ENCODE measurements at regions not wholly inside any gene's neighbourhood (a gene's known extent, or its start where the extent isn't known, plus 50 kb on each side); places are given as distances from the start of the nearest gene placed in this dataset.

DNA sequence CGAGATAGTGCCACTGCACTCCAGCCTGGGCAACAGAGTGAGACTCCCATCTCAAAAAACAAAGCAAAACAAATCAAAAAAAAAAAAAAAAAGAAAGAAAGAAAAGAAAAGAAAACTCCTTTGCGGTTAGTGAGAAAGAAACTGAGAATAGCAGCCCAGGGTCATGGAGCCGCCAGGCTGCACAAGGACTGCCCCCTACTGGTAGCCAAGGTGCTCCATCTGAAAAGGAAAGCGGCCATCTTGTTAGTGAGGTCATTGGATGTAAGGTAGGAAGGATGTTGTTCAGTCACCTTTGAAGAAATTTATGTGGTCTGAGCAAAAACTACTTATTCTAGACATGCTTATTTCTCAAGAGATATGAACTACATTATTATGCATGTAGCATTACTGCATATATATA lies 660.6 kb upstream of the TENM3 start:
- H3K4me3 ChIP-seq (ENCODE audit: low read length) = no peak overlapping the region
- no peaks in the 10 kb centered on the region for H3K36me3 ChIP-seq (ENCODE audit: insufficient read depth, low read length)
- H3K27ac ChIP-seq (ENCODE audit: low read depth, low read length) = no peak overlapping the region
- WGBS = 86% methylated on average over 4 of the region's 4 CpGs
- no peaks in the 10 kb centered on the region for H3K4me1 ChIP-seq (ENCODE audit: insufficient read depth, low read length)
- no peaks in the 10 kb centered on the region for H3K27me3 ChIP-seq (ENCODE audit: insufficient read depth, low read length)
- no peak overlapping the region for H3K9ac ChIP-seq (ENCODE audit: low read depth, low read length)
- H3K9me3 ChIP-seq (ENCODE audit: insufficient read depth, low read depth, low read length) = no peaks in the 10 kb centered on the region

DNA sequence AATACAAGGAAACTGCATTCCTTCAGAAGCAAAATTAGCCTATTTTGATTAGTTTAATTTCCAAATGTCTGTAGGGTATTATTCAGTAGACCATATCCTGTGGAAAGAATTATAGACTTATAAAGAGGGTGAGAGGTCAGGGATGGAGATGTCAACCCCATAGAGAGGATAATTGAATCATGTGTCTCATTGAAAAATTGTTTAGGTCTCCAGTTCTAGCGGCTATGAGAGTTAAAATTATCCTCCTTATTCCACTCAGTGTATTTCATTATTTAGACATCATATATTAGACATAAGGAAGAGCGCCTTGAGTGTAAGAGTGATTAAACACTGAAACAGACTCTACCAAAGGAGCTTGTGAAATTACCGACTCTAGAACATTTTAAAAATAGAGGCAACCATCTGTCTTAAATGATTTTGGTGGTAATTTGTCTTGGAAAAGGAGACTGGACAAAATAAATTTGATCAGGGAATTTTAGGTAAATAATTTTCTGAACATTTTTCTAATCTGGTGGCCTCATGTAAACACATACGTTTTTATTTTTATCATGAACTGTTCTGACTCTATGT lies 654.4 kb upstream of the TENM3 start:
- H3K27ac ChIP-seq (ENCODE audit: low read depth, low read length) = no peak overlapping the region
- H3K4me3 ChIP-seq (ENCODE audit: low read length) = no peak overlapping the region
- no peaks in the 10 kb centered on the region for H3K27me3 ChIP-seq (ENCODE audit: insufficient read depth, low read length)
- no peaks in the 10 kb centered on the region for H3K9me3 ChIP-seq (ENCODE audit: insufficient read depth, low read depth, low read length)
- no peaks in the 10 kb centered on the region for H3K36me3 ChIP-seq (ENCODE audit: insufficient read depth, low read length)
- H3K4me1 ChIP-seq (ENCODE audit: insufficient read depth, low read length) = no peaks in the 10 kb centered on the region
- H3K9ac ChIP-seq (ENCODE audit: low read depth, low read length) = no peak overlapping the region
- 95% methylated on average over 2 of the region's 4 CpGs for WGBS

DNA sequence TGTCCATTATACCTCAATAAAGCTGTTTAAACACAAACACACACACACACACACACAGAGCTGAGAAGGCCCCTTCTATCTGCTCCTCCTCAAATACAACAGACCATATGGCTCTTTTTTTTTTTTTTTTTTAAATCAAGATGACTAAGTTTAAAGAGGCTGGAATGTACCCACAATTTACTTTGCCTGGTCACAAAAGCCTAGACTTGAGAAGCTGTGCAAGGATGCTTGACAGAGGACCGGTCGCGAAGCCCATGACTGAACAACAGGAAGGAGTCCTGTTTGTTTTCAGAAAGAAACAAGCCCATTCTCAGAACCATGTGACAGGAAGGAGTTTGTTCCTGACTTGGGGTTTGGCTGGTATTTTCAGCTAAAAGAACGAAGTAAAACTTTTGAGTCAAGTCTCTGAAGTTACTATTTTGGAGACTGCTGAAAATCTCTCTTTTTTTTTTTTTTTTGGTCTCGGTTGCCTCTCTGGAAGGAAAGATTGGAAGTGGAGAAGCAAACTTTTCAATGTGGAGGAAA lies 650.9 kb upstream of the TENM3 start:
- 92% methylated on average over 5 of the region's 5 CpGs for WGBS
- H3K9me3 ChIP-seq (ENCODE audit: insufficient read depth, low read depth, low read length) = no peaks in the 10 kb centered on the region
- no peak overlapping the region for H3K27ac ChIP-seq (ENCODE audit: low read depth, low read length)
- no peaks in the 10 kb centered on the region for H3K36me3 ChIP-seq (ENCODE audit: insufficient read depth, low read length)
- H3K27me3 ChIP-seq (ENCODE audit: insufficient read depth, low read length) = no peaks in the 10 kb centered on the region
- H3K4me3 ChIP-seq (ENCODE audit: low read length) = no peak overlapping the region
- H3K9ac ChIP-seq (ENCODE audit: low read depth, low read length) = no peak overlapping the region
- no peaks in the 10 kb centered on the region for H3K4me1 ChIP-seq (ENCODE audit: insufficient read depth, low read length)

DNA sequence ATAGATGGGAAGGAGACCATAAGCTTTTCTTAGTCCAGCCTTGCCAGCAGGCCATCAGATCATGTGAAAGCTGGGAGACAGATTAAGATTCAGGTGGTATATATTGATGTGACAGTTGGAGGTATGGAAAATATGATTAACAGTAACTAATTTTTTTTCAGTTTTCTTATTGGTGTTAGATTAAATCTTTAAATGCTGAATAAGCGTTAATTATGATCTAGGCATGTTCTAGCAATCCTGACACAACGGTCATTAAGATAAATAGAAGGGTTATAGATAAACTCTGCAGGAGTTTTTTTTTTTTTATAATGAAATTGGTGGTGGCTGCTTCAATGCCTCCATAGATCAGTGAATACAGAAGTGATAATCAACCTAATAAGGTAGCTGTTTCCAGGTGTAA lies 649.5 kb upstream of the TENM3 start:
- no peaks in the 10 kb centered on the region for H3K9me3 ChIP-seq (ENCODE audit: insufficient read depth, low read depth, low read length)
- H3K9ac ChIP-seq (ENCODE audit: low read depth, low read length) = no peak overlapping the region
- H3K36me3 ChIP-seq (ENCODE audit: insufficient read depth, low read length) = no peaks in the 10 kb centered on the region
- H3K4me3 ChIP-seq (ENCODE audit: low read length) = no peak overlapping the region
- 47% methylated on average over 2 of the region's 2 CpGs for WGBS
- H3K27me3 ChIP-seq (ENCODE audit: insufficient read depth, low read length) = no peaks in the 10 kb centered on the region
- no peaks in the 10 kb centered on the region for H3K4me1 ChIP-seq (ENCODE audit: insufficient read depth, low read length)
- no peak overlapping the region for H3K27ac ChIP-seq (ENCODE audit: low read depth, low read length)

DNA sequence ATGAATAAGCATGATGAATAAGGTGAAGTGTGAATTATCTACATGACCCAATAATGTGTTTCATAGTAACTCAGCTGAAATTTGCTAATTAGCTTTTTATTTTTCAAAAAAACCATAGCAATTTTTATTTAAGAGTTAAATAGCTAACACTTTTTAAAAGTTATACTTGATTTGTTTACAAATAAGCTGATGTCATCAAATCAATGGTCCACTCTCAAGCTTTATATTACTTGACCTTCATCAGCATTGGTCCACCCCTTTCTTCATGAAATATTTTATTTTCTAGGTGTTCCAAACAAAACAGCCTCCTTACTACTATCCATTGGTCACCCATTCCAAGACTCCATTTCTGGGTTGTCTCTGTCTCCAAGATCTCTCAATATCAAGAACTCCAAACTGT lies 649.0 kb upstream of the TENM3 start:
- H3K9ac ChIP-seq (ENCODE audit: low read depth, low read length) = no peak overlapping the region

DNA sequence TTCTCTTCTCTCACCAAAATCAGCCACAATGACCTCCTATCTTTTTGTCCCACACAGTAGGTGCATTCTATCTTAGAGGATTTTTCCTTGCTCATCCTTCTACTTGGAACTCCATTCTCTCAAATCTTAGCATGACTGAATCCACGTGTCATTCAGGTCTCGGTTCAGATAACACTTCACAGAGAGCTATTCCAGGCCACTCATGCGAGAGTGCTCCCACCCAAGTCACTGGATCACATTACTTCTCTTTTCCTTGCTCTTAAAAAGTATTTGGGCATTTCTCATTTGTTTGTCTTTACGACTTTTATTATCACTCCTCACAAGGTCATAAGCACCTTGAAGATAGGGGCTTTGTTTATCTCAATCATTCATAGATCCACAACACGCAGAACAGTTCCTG lies 647.5 kb upstream of the TENM3 start:
- Histone ChIP-seq H3K27ac (ENCODE audit: low read depth, low read length) (no peak overlapping the region), H3K36me3 (ENCODE audit: insufficient read depth, low read length) (no peaks in the 10 kb centered on the region), H3K4me1 (ENCODE audit: insufficient read depth, low read length) (no peaks in the 10 kb centered on the region), H3K27me3 (ENCODE audit: insufficient read depth, low read length) (no peaks in the 10 kb centered on the region), H3K9ac (ENCODE audit: low read depth, low read length) (no peak overlapping the region), H3K4me3 (ENCODE audit: low read length) (no peak overlapping the region), H3K9me3 (ENCODE audit: insufficient read depth, low read depth, low read length) (no peaks in the 10 kb centered on the region)
- 95% methylated on average over 4 of the region's 5 CpGs for WGBS

More for the DNA sequence above, 649.0 kb upstream of the TENM3 start:
- Histone ChIP-seq H3K4me1 (ENCODE audit: insufficient read depth, low read length) (no peaks in the 10 kb centered on the region), H3K4me3 (ENCODE audit: low read length) (no peak overlapping the region), H3K36me3 (ENCODE audit: insufficient read depth, low read length) (no peaks in the 10 kb centered on the region), H3K27ac (ENCODE audit: low read depth, low read length) (no peak overlapping the region), H3K9me3 (ENCODE audit: insufficient read depth, low read depth, low read length) (no peaks in the 10 kb centered on the region), H3K27me3 (ENCODE audit: insufficient read depth, low read length) (no peaks in the 10 kb centered on the region)

DNA sequence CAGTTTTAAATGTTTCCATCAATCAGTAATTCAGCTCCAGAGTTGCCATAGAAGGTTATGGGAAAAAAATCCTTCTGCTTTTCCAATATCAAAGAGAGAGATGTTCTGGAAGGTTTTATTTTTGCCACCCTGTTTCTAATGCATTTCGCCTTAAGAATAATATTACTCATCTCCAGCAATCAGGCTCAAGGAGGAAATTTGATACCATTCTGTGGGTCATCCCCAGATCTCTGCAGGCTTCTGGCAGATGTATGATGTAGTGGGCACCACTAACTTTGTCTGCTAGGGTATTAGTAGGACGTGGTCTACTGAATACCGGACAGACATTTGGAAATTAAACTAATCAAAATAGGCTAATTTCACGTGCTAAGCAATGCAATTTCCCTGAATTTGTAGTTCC lies 645.4 kb upstream of the TENM3 start:
- H3K36me3 ChIP-seq (ENCODE audit: insufficient read depth, low read length) = no peaks in the 10 kb centered on the region
- no peak overlapping the region for H3K27ac ChIP-seq (ENCODE audit: low read depth, low read length)
- H3K27me3 ChIP-seq (ENCODE audit: insufficient read depth, low read length) = no peaks in the 10 kb centered on the region
- H3K9ac ChIP-seq (ENCODE audit: low read depth, low read length) = no peak overlapping the region
- no peak overlapping the region for H3K4me3 ChIP-seq (ENCODE audit: low read length)
- H3K4me1 ChIP-seq (ENCODE audit: insufficient read depth, low read length) = no peaks in the 10 kb centered on the region
- H3K9me3 ChIP-seq (ENCODE audit: insufficient read depth, low read depth, low read length) = no peaks in the 10 kb centered on the region
- WGBS = 94% methylated on average over 4 of the region's 4 CpGs

DNA sequence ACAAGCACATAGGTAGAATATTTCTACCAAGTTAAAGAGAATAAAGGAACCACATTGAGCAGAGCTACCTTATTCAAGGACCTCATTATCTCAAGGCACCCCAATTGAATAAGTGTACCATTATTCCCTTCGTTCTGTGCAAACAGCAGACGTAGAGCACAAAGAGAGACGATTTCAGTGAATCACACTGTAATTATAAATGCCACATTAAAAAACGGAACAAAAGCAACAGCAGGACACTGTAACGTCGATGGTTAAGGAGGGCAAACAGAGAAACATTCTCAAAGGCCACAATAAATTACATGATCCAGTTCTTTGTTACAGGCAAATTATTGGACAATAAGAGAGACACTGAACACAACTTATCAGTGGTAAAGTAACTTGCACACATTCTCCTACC lies 644.1 kb upstream of the TENM3 start:
- H3K4me3 ChIP-seq (ENCODE audit: low read length) = no peak overlapping the region
- no peaks in the 10 kb centered on the region for H3K27me3 ChIP-seq (ENCODE audit: insufficient read depth, low read length)
- 80% methylated on average over 6 of the region's 6 CpGs for WGBS
- no peaks in the 10 kb centered on the region for H3K4me1 ChIP-seq (ENCODE audit: insufficient read depth, low read length)
- no peak overlapping the region for H3K9ac ChIP-seq (ENCODE audit: low read depth, low read length)
- no peaks in the 10 kb centered on the region for H3K36me3 ChIP-seq (ENCODE audit: insufficient read depth, low read length)
- no peaks in the 10 kb centered on the region for H3K9me3 ChIP-seq (ENCODE audit: insufficient read depth, low read depth, low read length)
- no peak overlapping the region for H3K27ac ChIP-seq (ENCODE audit: low read depth, low read length)

DNA sequence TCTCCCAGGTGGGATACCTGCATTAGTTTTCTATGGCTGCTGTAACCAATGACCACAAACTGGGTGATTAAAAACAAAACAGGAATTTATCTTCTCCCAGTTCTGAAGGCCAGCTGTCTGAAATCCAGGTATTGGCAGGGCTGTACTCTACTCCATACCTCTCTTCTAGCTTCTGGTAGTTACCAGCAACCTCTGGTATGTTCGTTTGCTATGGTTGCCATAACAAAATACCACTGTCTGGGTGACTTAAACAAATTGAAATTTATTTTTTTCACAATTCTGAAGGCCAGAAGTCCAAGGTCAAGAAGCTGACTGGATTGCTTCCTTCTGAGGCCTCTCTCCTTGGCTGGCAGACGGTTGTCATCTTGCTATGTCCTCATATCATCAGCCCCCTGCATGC lies 642.1 kb upstream of the TENM3 start:
- H3K9ac ChIP-seq (ENCODE audit: low read depth, low read length) = no peak overlapping the region
- H3K9me3 ChIP-seq (ENCODE audit: insufficient read depth, low read depth, low read length) = no peaks in the 10 kb centered on the region
- no peak overlapping the region for H3K4me3 ChIP-seq (ENCODE audit: low read length)
- 90% methylated on average over 2 of the region's 2 CpGs for WGBS
- H3K27me3 ChIP-seq (ENCODE audit: insufficient read depth, low read length) = no peaks in the 10 kb centered on the region
- H3K27ac ChIP-seq (ENCODE audit: low read depth, low read length) = no peak overlapping the region
- no peaks in the 10 kb centered on the region for H3K36me3 ChIP-seq (ENCODE audit: insufficient read depth, low read length)
- no peaks in the 10 kb centered on the region for H3K4me1 ChIP-seq (ENCODE audit: insufficient read depth, low read length)

DNA sequence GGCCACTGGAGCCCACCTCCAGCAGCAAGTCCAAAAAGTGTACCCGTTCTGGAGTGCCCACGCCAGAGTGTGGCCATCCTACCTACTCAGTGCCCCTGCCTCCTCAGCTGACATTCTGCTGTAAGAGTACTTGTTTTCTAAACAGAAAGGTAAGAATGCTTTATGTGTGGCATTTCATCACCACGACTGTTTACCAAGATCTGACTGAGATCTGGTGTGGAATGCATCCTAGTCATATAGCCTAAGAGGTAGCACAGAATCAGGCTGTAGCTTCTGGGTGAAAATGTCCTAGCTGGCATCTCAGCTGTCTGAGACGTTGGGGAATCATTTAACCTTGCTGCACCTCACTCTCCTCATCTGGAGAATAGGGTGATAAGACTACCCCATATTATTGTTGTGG lies 638.7 kb upstream of the TENM3 start:
- H3K9me3 ChIP-seq (ENCODE audit: insufficient read depth, low read depth, low read length) = no peaks in the 10 kb centered on the region
- H3K27me3 ChIP-seq (ENCODE audit: insufficient read depth, low read length) = no peaks in the 10 kb centered on the region
- 96% methylated on average over 4 of the region's 4 CpGs for WGBS
- H3K4me3 ChIP-seq (ENCODE audit: low read length) = no peak overlapping the region
- no peak overlapping the region for H3K27ac ChIP-seq (ENCODE audit: low read depth, low read length)
- no peak overlapping the region for H3K9ac ChIP-seq (ENCODE audit: low read depth, low read length)
- H3K4me1 ChIP-seq (ENCODE audit: insufficient read depth, low read length) = peaks cover 11% of the 10 kb centered on the region; the same call in 1 of the 2 replicates
- no peaks in the 10 kb centered on the region for H3K36me3 ChIP-seq (ENCODE audit: insufficient read depth, low read length)

DNA sequence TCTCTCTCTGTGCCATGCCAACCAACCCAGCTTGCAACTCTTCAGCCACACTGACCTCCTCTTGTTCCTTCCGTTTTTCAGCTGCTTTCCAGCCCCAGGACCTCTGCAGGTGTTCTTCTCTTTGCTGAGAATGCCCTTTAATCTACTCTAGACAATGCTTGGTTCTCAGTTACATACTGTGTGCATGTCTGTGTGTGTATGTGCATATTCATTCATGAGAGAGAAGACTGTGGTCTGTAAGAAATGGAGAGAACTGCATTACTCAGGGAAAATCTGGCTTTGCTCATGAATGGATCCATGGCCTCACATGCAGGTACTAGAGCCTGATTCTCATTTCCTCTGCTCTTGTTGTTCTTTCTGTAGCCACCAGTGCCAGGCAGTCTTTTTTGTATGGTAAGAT lies 636.9 kb upstream of the TENM3 start:
- Histone ChIP-seq H3K9me3 (ENCODE audit: insufficient read depth, low read depth, low read length) (no peaks in the 10 kb centered on the region), H3K27me3 (ENCODE audit: insufficient read depth, low read length) (no peaks in the 10 kb centered on the region), H3K4me1 (ENCODE audit: insufficient read depth, low read length) (peaks cover 11% of the 10 kb centered on the region; the same call in 1 of the 2 replicates), H3K4me3 (ENCODE audit: low read length) (no peak overlapping the region), H3K36me3 (ENCODE audit: insufficient read depth, low read length) (no peaks in the 10 kb centered on the region), H3K9ac (ENCODE audit: low read depth, low read length) (no peak overlapping the region), H3K27ac (ENCODE audit: low read depth, low read length) (no peak overlapping the region)
- 79% methylated on average over 1 of the region's 1 CpG for WGBS

DNA sequence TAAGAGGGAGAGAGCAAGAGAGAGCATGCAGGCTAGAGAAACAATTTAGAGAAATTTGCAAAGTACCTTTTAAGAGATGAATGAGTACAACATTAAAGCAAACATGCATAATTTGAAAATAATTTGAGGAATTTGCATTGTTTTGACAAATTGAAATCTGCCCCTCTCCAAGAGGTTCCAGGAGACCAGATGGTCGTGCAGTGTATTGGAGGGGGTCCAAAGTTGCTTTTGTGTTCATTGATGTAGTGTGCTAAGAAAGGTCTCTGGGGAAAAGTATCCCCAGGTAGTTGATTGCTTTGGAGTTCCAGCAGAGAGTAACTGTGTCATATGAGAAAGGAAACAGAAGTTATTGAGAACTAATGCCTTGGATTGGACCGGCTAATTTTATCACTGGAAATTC lies 635.0 kb upstream of the TENM3 start:
- no peak overlapping the region for H3K27ac ChIP-seq (ENCODE audit: low read depth, low read length)
- no peaks in the 10 kb centered on the region for H3K27me3 ChIP-seq (ENCODE audit: insufficient read depth, low read length)
- no peak overlapping the region for H3K9ac ChIP-seq (ENCODE audit: low read depth, low read length)
- H3K4me3 ChIP-seq (ENCODE audit: low read length) = no peak overlapping the region
- peaks cover 11% of the 10 kb centered on the region; the same call in 1 of the 2 replicates for H3K4me1 ChIP-seq (ENCODE audit: insufficient read depth, low read length)
- WGBS = 76% methylated on average over 2 of the region's 2 CpGs
- no peaks in the 10 kb centered on the region for H3K36me3 ChIP-seq (ENCODE audit: insufficient read depth, low read length)
- no peaks in the 10 kb centered on the region for H3K9me3 ChIP-seq (ENCODE audit: insufficient read depth, low read depth, low read length)

All from HUES64 (cell line).